A673 (cell line): ENCODE measurements at regions not wholly inside any gene's neighbourhood (a gene's known extent, or its start where the extent isn't known, plus 50 kb on each side); places are given as distances from the start of the nearest gene placed in this dataset.

Experiments
- BruUV-seq: library from RNA; stranded (reverse); fragments of 400-500 nt; replicated peaks from 2 replicates; lab custom pipeline; 2021; lab: Mats Ljungman, UMichigan
- CTCF ChIA-PET: fragments of 300-600 bp; sonication (Branson Sonifier 250); formaldehyde crosslinking; loops from one replicate; lab custom pipeline; 2022; ENCODE audit warnings: antibody characterized with exemption; lab: Charles Lee
- POLR2A ChIA-PET: fragments of 300-600 bp; sonication (Branson Sonifier 250); formaldehyde crosslinking; loops from one replicate; lab custom pipeline; 2022; ENCODE audit warnings: antibody characterized with exemption; ENCODE audit not compliant: low non-redundant PET; lab: Charles Lee
- DNase-seq: peaks from one replicate; pipeline ENCODE4 v3.0.0-alpha.2; 2015; ENCODE audit warnings: low spot score
- H3K27ac ChIP-seq: fragments of 200-600 bp; sonication (generic); 2 replicates; pipeline ENCODE4 v1.5.1; 2016; ENCODE audit warnings: mixed run types, low read depth, mild to moderate bottlenecking, mixed read lengths, antibody characterized with exemption, low read length; ENCODE audit not compliant: poor library complexity, severe bottlenecking
- H3K27me3 ChIP-seq: fragments of 200-600 bp; sonication (generic); replicated peaks from 2 replicates; pipeline ENCODE4 v1.6.1; 2017; ENCODE audit warnings: mixed run types, low read depth, mild to moderate bottlenecking, mixed read lengths, antibody characterized with exemption, low read length; ENCODE audit not compliant: insufficient read depth, poor library complexity
- H3K36me3 ChIP-seq: fragments of 200-600 bp; sonication (generic); 2 replicates; pipeline ENCODE4 v1.6.1; 2016; ENCODE audit warnings: mixed run types, mild to moderate bottlenecking, mixed read lengths, antibody characterized with exemption, low read length; ENCODE audit not compliant: insufficient read depth, poor library complexity, severe bottlenecking
- H3K4me1 ChIP-seq: fragments of 200-600 bp; sonication (generic); 2 replicates; pipeline ENCODE4 v1.6.1; 2017; ENCODE audit warnings: mixed run types, mild to moderate bottlenecking, mixed read lengths, antibody characterized with exemption, low read length; ENCODE audit not compliant: insufficient read depth, poor library complexity, severe bottlenecking
- H3K4me3 ChIP-seq: fragments of 200-600 bp; sonication (generic); 2 replicates; pipeline ENCODE4 v1.5.1; 2016; ENCODE audit warnings: low read depth, mixed run types, mild to moderate bottlenecking, mixed read lengths, low read length; ENCODE audit not compliant: poor library complexity, severe bottlenecking
- H3K9me3 ChIP-seq: fragments of 200-600 bp; sonication (generic); 2 replicates; pipeline ENCODE4 v1.6.1; 2016; ENCODE audit warnings: mixed run types, low read depth, mild to moderate bottlenecking, mixed read lengths, antibody characterized with exemption, low read length; ENCODE audit not compliant: poor library complexity, severe bottlenecking
- CTCF ChIP-seq: fragments of 300-800, 200-600 bp; sonication (generic); conservative IDR thresholded peaks from 2 replicates; pipeline ENCODE4 v1.5.1; 2017; ENCODE audit warnings: low read depth, mild to moderate bottlenecking, antibody characterized with exemption, low read length, moderate library complexity, mixed read lengths
- EZH2 ChIP-seq: fragments of 200-600 bp; sonication (generic); IDR thresholded peaks from 2 replicates; pipeline ENCODE4 v1.6.1; 2017; ENCODE audit warnings: borderline replicate concordance, low read depth, mild to moderate bottlenecking, mixed read lengths, antibody characterized with exemption, low read length; ENCODE audit not compliant: poor library complexity, severe bottlenecking
- intact Hi-C: fragments of 100-400 bp; cut with micrococcal nuclease; formaldehyde crosslinking; loops from one replicate; pipeline ENCODE4 v1.10.0; 2022; ENCODE audit not compliant: unreplicated experiment

GRCh38 chr5:166535641-166536040, 1755.8 kb upstream of the WWC1 start:
- ChIA-PET CTCF (no interaction called here), POLR2A (no interaction called here)
- H3K4me1 ChIP-seq = no peaks in the 10 kb centered on the region
- no peaks in the 10 kb centered on the region for H3K9me3 ChIP-seq
- intact Hi-C loops = no loop called here
- no peaks in the 10 kb centered on the region for H3K36me3 ChIP-seq
- no peak overlapping the region for H3K27ac ChIP-seq
- no peaks in the 10 kb centered on the region for H3K27me3 ChIP-seq
- DNase-seq = no peak
- BruUV-seq = no TSS peak
- H3K4me3 ChIP-seq = no peak overlapping the region
- TF ChIP-seq CTCF (no peak), EZH2 (no peak)

DNA sequence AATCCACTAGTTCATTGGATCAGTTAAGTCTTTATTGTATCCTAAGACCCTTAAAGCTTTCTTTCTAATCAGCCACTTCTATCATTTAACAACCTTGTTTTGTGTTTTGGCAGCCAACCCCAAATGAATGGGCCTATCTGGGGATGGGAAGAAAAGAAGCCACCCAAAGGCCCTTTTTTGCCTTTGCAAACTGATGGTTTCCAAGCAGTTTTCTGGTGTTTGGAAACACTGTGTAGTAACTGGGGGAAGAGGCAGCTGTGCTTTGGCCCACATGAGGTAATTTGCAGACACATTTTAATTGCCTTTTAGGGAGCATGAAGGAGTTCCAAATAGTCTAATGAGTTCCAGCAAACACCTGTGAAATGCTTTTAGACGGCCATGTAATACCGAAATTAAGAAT, 1751.3 kb upstream of the WWC1 start:
- intact Hi-C loops = no loop called here

DNA sequence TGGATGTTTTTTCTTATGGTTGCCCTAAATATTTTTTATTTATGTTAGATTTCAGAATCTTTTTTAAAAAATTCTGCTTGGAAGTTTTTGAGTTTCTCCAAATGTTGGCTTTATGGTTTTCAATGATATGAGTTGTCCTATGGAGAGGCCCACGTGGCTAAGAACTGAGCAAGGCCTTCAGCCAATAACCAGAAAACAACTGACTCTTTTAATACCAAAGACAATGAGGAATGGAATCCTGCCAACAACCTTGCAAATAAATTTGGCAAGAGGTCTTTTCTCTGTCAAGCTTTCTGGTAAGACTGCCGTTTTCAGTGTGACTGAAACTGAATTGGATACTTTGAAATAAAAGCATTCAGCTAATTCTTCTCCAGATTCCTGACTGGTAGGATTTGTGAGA, 1740.1 kb upstream of the WWC1 start:
- ChIA-PET POLR2A (no interaction called here), CTCF (no interaction called here)
- intact Hi-C loops = no loop called here
- DNase-seq = peak; percentile 1
- no TSS peak for BruUV-seq
- H3K36me3 ChIP-seq = no peaks in the 10 kb centered on the region
- H3K27me3 ChIP-seq = no peaks in the 10 kb centered on the region
- H3K27ac ChIP-seq = no peak overlapping the region
- no peak overlapping the region for H3K4me3 ChIP-seq
- no peaks in the 10 kb centered on the region for H3K4me1 ChIP-seq
- no peaks in the 10 kb centered on the region for H3K9me3 ChIP-seq
- TF ChIP-seq CTCF = no peak
- no peak for TF ChIP-seq EZH2

More for the DNA sequence above, 1751.3 kb upstream of the WWC1 start:
- Histone ChIP-seq H3K27ac (no peak overlapping the region), H3K27me3 (no peaks in the 10 kb centered on the region), H3K4me1 (no peaks in the 10 kb centered on the region), H3K36me3 (no peaks in the 10 kb centered on the region), H3K4me3 (no peak overlapping the region), H3K9me3 (no peaks in the 10 kb centered on the region)
- POLR2A ChIA-PET = no interaction called here
- no TSS peak for BruUV-seq
- no peak for DNase-seq
- CTCF ChIA-PET = no interaction called here
- TF ChIP-seq CTCF = no peak
- TF ChIP-seq EZH2 = no peak
